NCI-H2029 treated with DMSO at 0.1 percent for 48 hours (cell line): ENCODE measurements at regions not wholly inside any gene's neighbourhood (a gene's known extent, or its start where the extent isn't known, plus 50 kb on each side); places are given as distances from the start of the nearest gene placed in this dataset.
"Not testable (repeated sequence)": the region's sequence is repeated elsewhere in the genome, so short reads cannot be mapped to it uniquely, and the experiment has no call there.

Experiments
- DNase-seq: peaks from one replicate; lab custom pipeline; 2025; lab: John Stamatoyannopoulos, UW

DNA sequence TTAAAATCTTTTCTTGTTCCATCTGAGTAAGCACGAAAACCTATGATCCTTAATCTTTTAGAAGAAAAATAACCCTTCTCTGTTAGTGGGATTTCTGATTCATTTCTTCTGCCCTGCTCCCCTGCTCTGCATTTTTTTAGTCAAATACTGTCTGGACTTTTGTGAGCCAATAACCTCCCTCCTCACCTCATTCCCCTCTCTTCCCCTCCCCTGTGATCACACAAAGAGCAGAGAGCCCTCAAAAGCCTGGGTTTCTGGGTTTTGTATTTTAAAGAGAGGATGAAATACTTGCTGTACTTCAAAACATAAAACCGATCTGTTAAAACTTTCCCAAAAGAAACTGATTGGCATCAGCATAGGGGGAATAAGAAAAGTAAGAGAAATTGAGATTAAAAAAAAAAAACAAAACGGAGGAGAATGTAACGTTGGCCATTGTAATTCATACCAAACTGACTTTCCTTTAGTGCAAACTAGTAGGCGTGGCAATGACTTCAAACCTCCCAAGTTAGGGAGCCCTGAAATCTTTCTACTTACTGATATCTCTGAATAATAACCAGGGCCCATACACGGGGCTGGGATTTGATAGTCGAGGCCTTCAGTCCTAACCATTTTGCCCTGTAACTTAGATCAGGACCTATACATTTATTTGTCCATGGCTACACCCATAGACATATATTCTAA, 232.9 kb downstream of the TM9SF2 start:
- no peak for DNase-seq

DNA sequence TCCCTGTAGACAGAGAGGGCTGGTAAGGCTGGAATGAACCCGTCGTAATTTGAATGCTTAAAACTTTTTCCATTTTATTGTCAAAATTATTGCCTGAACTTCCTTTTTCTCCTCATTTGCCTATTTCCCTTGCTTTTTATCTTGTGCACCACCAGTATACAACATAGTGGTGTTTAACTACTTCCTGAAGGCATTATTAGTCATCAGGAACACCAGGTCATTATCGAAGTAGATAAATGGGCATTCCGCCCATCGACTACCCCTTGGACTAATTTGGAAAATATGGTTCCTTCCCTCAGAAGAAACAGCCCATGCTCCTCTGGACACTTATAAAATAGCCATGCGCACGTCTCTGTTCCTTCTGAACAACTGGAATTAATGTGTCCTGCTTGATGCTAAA, 232.1 kb downstream of the TM9SF2 start:
- no peak for DNase-seq

DNA sequence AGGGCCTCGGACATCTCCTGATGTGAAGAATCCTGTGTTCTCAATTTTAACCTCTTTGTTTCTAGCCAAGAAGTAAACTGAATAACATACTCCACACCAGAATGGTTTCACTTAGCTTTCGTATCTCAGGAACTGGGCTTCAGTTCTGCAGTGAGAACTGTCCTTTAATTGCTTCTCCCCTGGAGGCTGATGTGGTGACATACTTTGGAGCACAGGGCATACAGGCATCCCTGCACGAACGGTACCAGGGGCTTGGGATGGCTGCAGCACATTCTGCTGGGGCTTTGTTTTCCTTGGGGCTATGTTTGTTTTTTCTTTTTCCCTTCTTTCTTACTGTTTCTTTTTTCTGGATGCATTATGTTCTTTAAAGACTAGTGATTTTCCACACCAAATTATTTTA, 230.5 kb downstream of the TM9SF2 start:
- no peak for DNase-seq

- DNase-seq, result no peak
These were observed 229.1 kb downstream of the TM9SF2 start for GRCh38 chr13:99730403-99730802.

DNA sequence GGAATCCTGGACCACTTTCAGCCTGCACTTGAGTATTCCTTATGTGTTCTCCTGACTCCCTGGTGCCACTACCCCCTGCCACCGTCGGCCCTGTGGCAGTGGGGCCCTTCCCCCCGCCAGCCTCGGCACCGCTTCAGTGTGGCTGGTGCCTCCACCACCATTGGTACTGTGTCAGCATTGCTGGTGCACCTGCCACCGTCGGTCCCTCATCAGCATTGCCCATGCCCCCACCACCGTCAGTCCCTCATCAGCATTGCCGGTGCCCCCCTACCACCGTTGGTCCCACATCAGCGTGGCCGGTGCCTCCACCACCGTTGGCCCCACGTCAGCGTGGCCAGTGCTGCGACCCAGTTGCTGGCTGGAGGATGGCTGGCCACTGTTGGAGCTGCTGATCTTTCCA, 228.5 kb downstream of the TM9SF2 start:
- DNase-seq, result no peak

GRCh38 chr13:99727651-99728050, 226.4 kb downstream of the TM9SF2 start:
- DNase-seq, result not testable (repeated sequence)

- DNase-seq, result no peak
These were observed 225.1 kb downstream of the TM9SF2 start for GRCh38 chr13:99726282-99726894.

- DNase-seq, result no peak
These were observed 224.4 kb downstream of the TM9SF2 start for GRCh38 chr13:99725644-99726043.

GRCh38 chr13:99724633-99725517, 223.6 kb downstream of the TM9SF2 start:
- DNase-seq, result no peak

GRCh38 chr13:99723878-99724277, 222.6 kb downstream of the TM9SF2 start:
- DNase-seq, result no peak

DNA sequence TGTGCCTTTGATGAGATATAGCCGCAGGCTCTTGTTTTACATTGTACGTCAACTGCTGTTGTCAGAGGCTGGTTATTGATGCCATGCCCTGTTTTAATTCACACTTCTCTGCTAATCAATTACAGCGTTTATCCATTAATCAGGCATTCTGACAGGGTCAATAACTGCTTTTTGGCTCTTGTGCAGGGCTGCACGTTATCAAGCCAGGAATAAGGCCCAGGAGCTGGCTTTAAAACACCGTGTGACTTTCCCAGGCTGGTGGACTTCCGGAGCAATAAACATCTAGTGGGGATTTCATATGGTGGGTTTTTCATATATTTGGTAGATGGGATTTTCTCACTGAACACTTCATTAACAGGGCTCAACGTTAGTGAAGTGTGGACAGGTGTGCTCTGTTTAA, 221.7 kb downstream of the TM9SF2 start:
- DNase-seq, result no peak

GRCh38 chr13:99722338-99722818, 221.1 kb downstream of the TM9SF2 start:
- DNase-seq, result no peak

DNA sequence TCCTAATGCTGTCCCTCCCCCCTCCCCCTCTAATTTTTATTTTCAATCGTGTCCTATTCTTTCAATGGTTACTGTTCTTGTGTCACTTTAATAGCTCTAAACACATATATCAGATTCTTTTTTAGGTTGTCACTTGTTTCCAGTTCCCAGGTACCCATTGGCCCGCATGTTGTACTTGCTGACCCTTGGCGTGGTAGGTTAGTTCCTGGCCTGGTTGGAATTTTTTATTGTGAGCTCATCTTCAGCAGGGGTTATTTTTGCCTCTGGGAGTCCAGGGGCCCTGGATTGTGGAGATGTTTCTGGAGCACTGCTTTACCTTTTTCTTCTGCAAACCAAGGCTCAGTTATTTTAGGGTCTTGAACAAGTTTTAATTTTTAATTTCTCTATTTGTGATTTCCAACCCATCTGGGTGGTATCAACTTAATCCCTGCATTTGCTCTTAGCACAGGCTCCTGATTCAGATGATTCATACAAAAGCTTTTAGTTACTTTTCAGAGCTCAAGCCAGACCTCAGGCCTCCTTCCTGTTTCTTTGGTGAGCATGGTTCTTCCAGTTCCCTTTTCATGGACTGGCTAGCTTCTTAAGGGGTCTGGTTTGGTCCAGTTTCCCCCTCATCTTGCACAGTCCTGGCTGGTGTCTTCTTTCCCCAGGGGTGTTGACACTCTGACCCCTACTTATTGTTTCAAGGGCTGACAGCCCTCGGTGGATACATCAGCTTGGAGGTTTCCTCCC, 220.5 kb downstream of the TM9SF2 start:
- DNase-seq, result no peak

GRCh38 chr13:99717959-99718674, 216.8 kb downstream of the TM9SF2 start:
- no peak for DNase-seq

DNA sequence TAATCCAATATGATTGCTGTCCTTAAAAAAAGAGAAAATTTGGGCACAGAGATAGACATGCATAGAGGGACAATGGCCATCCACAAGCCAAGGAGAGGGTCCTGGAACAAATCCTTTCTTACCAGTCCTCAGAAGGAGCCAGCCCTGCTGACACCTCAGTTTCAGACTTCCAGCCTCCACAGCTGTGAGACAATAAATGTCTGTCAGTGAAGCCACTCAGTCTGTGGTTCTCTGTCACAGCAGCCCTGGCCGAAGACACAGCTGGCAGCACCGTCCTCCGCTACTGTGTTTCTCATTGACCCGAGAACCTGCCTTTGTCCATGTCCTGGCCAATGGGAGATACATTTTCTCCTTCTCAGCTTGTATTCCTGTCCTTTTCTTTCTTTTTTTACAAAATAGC, 207.9 kb downstream of the TM9SF2 start:
- no peak for DNase-seq

DNA sequence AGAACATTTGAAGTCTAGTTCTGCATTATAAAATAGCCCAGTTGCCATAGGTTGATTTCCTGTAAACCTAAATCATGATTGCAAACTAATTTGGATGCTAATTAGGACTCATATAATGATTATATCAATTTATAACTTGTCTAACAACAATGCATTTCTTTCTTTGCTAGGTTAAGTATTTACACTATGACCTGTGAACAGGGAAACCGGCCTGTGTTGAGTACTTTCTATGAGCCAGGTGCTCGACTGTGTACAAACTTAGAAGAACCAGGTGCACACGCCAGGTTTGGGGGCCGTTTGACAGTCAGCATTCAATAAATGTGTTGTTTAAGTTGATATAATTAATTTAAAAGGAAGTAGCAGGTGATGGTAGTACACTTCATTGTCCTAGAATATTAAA, 203.1 kb downstream of the TM9SF2 start:
- no peak for DNase-seq

GRCh38 chr13:99703908-99704307, 202.6 kb downstream of the TM9SF2 start:
- DNase-seq, result no peak

DNA sequence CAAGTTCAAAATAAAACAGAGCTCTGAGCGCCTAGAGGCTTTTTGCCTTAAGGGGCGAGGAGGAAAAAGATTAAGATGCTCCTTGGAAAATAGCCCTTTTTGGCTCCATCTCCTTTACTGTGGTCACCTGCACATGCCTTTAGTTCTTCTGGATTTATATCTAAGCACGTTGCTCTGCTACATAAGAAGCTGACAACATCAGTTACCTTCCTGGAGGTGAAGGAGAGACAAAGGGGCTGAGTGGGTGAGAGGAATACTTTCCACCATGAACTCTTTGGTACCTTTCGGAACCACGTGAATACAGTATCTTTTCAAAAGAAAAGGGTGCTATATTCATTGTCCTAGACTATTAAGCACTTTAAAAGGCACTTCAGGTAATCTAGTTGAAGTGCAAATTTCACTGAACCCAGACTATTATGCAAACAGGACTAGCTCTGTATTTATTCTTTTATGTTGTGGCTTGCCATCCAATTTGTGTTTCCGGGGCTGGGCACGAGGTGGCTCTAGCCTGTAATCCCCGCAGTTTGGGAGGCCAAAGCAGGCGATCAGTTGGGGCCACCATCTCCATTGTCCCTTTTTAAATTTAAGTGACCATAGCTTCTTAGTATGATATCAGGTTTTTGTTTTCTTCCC, 201.5 kb downstream of the TM9SF2 start:
- no peak for DNase-seq

DNA sequence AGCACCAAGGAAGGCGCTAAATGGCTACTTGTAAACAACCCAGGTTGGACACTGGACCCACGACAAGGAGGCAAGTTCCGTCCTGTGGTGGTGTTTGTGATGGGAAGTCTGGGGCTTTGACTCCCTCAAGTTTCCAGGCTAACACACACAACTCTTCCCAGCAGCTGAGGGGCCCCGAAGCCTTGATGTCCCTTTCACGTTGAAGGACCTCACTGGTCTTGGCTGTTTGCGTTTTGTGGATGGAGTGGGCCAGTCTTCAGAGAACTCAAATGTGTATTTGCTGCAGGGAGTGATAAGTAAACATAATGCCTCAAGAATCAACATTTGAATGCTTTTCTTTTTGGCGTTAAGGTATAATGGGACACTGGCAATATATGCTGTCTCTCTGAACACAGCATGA, 199.2 kb downstream of the TM9SF2 start:
- no peak for DNase-seq

DNA sequence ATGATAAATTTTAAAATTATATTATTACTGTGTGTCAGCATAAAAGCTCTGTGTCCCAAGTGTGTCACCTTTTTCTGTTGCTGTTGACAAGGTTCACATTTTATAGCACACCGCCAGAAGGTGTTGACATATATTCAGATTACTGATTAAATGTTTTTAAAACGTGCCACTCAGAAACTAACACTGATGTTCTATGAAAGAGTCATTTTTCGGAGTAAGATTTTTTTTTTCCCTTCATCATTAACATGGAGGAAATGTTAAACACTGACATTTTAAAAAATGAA, 197.5 kb downstream of the TM9SF2 start:
- DNase-seq, result no peak
